GM10266 (cell line): ENCODE measurements at regions not wholly inside any gene's neighbourhood (a gene's known extent, or its start where the extent isn't known, plus 50 kb on each side); places are given as distances from the start of the nearest gene placed in this dataset.
"Not testable (repeated sequence)": the region's sequence is repeated elsewhere in the genome, so short reads cannot be mapped to it uniquely, and the experiment has no call there.

Experiments
- DNase-seq: peaks from one replicate; pipeline ENCODE4 v3.0.0; 2012; ENCODE audit errors: extremely low spot score
- CTCF ChIP-seq: IDR thresholded peaks from 2 replicates; pipeline ENCODE4 v1.5.1; 2012; ENCODE audit warnings: mild to moderate bottlenecking, low read depth; ENCODE audit not compliant: control insufficient read depth, insufficient read depth; ENCODE audit errors: missing control alignments

- DNase-seq: no peak
- TF ChIP-seq CTCF: no peak
These were observed 308.7 kb upstream of the TFAP2D start for GRCh38 chr6:50404643-50405042.

- no peak for DNase-seq
- no peak for TF ChIP-seq CTCF
These were observed 302.7 kb upstream of the TFAP2D start for GRCh38 chr6:50410579-50410978.

GRCh38 chr6:50421041-50421440, 292.3 kb upstream of the TFAP2D start:
- DNase-seq: not testable (repeated sequence)

- no peak for DNase-seq
- no peak for TF ChIP-seq CTCF
These were observed 286.1 kb upstream of the TFAP2D start for GRCh38 chr6:50427267-50427666.

GRCh38 chr6:50437901-50438300, 275.4 kb upstream of the TFAP2D start:
- no peak for TF ChIP-seq CTCF
- no peak for DNase-seq

- no peak for DNase-seq
- no peak for TF ChIP-seq CTCF
These were observed 270.7 kb upstream of the TFAP2D start for GRCh38 chr6:50442531-50443040.

GRCh38 chr6:50443144-50443543, 270.2 kb upstream of the TFAP2D start:
- no peak for TF ChIP-seq CTCF
- no peak for DNase-seq

- no peak for TF ChIP-seq CTCF
- DNase-seq: no peak
These were observed 264.2 kb upstream of the TFAP2D start for GRCh38 chr6:50449128-50449527.
